Endothelial cell of hepatic sinusoid (primary cell): ENCODE measurements at regions not wholly inside any gene's neighbourhood (a gene's known extent, or its start where the extent isn't known, plus 50 kb on each side); places are given as distances from the start of the nearest gene placed in this dataset.
"Not testable (repeated sequence)": the region's sequence is repeated elsewhere in the genome, so short reads cannot be mapped to it uniquely, and the experiment has no call there.

ENCODE experiments used
- in situ Hi-C: cut with HindIII; loops from 2 replicates; pipeline ENCODE4 v1.10.0; 2017; ENCODE audit warnings: low sequenced_read_pairs

DNA sequence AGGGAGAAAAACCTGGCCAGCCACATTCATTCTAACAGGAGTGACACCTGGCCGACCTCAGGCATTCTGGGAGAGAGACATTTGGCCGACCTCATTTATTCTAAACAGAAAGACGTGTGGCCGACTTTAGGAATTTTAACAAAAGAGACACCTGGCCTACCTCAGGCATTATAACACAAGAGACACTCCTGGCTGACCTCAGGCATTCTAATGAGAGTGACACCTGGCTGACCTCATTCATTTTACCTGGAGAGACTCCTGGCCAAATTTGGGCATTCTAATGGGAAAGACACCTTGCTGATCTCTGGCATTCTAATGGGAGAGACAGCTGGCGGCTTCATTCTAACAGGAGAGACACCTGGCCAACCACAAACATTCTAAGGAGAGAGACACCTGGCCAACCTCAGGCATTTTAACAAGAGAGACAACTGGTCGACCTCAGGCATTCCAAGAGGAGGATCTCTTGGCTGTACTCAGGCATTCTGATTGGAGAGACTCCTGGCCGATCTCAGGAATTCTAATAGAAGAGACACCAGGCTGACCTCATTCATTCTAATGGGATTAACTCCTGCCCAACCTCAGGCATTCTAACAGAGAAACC is 1353.9 kb downstream of the UQCRFS1 start:
- in situ Hi-C loops = no loop called here

DNA sequence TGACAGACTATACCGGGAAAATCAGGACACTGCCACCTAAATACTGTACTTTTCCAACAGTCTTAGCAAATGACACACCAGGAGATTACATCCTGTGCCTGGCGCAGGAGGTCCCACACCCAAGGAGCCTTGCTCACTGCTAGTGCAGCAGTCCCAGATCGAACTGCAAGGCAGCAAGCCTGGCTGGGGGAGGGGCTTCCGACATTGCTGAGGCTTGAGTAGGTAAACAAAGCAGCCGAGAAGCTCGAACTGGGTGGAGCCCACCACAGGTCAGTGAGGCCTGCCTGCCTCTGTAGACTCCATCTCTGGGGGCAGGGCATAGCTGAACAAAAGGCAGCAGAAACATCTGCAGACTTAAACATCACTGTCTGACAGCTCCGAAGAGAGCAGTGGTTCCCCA is 1360.0 kb downstream of the UQCRFS1 start:
- in situ Hi-C loops = not testable (repeated sequence)

DNA sequence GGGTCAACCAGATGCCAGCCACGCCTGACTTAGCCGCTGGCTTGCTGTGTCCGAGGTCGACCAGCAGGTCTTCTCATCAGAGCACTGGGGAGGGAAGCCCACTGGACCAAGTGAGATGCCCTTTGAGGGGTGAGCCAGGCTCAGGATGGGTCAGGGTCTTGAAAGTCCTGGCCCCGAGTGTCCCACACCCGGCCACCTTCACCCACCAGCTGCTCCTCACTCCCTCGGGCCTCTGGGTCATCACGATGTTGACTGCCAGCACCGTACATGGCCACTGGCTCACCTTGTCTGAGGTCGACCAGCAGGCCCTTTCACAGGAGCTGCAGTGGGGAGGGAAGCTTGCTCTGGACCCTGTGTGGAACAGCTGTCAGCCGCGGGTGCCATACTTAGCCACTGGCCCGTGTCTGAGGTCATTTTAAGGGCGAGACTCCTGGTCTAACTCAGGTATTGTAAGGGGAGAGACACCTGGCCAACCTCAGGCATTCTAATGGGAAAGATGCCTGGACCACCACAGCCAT is 1361.3 kb downstream of the UQCRFS1 start:
- in situ Hi-C loops = no loop called here

DNA sequence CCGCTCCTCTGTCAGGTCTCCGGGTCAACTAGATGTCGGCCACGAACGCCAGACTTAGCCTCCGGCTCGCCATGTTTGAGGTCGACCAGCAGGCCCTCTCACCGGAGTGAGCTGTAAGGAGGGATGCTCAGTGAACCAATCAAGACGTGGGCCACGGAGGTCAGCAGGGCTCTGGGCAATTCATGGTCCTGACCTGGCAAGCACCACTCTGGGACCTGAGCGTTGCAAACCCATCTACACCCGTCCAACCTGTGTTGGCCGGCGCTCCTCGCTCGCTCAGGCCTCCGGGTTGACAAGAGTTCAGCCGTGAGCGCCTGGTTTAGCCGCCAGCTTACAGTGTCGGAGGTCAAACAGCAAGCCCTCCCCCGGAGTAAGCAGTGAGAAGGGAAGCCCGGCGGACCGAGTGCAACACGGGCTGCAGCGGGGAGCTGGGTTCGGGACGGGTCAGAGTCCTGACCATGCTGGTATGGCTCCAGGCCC is 1361.9 kb downstream of the UQCRFS1 start:
- in situ Hi-C loops = no loop called here

DNA sequence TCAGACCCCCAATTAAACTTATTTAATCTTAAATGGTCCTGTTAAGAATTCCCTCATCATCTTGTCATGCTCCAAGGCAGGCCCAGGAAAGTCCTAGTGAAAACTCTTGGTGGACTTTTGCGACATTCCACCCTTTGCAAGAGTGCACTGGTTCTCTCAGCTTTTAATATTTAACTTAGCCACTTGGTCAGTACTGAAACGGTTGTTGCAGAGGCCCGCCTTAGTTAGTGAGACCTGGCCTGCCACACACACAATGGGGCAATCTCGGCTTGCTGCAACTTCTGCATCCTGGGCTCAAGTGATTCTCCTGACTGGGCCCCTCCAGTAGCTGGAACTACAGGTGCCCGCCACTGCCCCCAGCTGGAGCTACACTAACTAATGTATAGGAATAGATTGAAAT is 1366.0 kb downstream of the UQCRFS1 start:
- in situ Hi-C loops = no loop called here

DNA sequence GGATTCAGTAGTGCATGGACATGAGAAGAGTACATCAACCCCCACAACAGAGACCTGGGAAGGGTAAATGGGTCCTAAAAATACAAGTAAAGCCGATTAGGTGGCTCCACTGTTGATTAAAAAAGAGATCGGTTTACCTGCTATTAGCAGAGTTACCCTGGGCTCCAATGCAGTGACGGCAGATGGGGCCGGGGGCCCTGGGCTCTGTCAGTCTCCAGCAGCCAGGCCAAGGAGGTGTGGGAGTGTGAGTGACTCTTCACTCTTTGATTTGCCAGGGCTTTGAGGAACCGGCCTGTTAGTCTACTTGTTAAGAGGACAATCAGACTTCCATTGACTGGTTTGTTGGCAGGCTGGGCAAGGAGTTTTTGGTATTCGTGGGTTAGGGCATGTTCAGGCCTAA is 1368.7 kb downstream of the UQCRFS1 start:
- in situ Hi-C loops = no loop called here

DNA sequence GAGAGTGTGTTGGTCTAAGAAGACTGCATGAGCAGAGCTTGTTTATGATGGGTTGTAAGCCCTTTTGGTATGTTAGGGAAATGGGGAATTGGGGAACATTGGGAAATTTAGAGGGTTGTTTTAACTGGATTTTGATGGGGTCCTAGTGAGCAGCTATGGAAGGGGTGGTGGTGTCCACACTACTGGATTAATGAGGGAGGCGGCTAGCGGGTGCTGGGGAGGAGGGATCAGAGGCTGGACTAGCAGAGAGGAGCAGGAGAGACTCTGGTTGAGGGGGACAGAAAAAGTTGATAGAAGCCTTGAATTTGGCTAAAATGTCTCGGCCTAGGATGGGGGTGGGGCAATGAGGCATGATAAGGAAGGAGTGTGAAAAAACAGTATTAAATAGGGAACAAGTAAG is 1369.1 kb downstream of the UQCRFS1 start:
- in situ Hi-C loops = no loop called here

DNA sequence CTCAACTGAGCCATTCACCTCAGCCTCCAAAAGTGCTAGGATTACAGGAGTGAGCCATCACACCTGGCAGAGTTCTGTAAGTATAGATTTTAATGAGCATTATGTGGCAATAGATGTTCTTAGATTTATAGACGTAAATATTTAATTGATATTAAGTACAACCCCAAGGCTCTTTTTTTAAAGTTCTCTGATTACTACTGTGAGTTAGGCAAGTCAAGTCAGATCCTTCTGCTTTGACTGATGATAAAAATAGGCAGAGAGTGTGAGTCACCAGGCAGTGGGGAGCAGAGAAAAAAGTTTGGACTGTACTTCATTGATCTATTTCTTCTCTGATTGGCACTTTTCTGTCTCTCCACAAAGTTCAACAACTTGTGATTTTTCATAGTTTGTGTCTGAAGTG is 1379.9 kb downstream of the UQCRFS1 start:
- in situ Hi-C loops = no loop called here

DNA sequence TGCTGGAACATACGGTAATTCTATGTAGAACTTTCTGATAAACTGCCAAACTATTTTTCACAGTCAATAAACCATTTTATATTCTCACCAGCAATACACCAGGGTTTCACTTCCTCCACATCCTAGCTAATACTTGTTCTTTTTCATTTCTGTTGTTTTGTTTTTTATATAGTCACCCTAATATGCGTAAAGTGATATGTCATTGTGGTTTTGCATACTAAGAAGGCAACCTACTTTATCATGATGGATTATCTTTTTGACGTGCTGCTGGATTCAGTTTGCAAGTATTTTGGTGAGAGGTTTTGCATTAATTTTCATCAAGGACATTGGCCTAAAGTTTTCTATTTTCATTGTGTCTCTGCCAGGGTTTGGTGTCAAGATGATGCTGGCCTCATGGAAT is 1384.1 kb downstream of the UQCRFS1 start:
- in situ Hi-C loops = no loop called here

DNA sequence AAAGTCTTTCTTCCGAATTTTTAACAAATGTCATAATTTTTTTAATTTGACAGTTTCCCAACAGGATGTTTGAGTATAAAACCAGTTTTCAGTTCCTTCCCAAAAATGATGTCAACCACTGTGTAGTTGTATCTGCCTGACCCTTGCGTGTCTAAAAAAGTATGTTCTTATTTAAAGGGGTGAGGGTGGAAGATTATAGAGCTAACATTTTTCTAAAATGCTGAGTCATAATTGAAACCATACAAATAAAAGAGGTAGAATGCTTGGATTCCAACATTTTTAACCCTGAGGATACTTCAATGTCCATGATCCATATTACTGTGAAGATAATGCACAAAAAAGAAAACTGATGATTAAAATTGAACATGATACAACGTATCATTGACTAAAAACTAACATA is 1388.8 kb downstream of the UQCRFS1 start:
- in situ Hi-C loops = no loop called here

DNA sequence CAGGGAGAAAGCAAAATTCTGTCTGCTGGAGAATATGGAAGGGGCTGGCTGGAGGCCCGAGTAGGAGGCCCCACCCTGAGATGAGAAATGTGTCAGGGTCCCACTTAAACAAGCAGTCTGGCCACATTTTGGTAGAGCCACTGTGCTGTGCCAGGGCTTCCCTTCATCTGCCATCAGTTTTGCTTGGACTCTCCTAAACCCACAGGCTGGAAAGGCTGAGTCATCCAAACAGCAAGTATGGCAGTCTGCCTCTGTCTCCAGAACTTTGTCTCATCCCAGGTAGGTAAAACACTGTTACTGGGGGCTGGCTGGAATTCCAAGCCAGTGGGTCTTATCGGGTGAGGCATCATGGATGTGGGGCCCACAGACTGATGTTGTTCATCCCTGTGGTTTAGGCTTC is 1390.6 kb downstream of the UQCRFS1 start:
- in situ Hi-C loops = no loop called here

DNA sequence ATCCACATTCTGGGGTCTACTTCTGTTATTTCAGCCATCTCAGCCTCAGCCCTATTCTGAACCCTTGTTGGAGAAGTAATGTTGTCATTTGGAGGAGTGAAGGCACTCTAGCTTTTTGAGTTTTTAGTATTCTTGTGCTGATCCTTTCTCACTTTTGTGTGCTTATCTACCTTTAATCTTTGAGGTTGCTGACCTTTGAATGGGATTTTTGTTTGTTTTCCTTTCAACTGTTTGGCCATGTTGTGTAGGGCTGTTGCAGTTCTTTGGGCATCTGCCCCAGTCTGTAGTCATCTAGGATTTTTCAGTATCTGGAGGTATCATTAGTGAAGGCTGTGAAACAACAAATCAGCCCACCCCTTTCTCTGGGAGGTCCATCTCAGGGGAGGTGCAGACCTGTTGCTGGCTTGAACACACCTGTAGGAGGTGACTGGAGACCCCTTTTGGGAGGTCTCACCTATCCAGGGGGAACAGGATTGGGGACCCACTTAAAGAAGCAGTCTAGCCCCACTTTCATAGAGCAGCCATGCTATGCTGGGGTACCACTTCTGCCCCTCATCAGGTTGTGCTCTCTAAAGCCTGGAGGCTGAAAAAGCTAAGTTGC is 1391.4 kb downstream of the UQCRFS1 start:
- in situ Hi-C loops = no loop called here

DNA sequence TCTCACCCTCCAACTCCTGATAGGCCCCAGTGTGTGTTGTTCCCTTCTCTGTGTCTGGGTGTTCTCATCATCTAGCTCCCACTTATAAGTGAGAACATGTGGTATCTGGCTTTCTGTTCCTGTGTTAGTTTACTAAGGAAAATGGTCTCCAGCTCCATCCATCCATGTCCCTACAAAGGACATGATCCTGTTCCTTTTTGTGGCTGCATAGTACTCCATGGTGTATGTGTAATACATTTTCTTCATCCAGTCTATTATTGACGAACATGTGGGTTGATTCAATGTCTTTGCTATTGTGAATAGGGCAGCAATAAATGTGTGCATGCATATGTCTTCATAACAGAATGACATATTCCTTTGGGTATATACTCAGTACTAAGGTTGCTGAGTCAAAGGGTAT is 1397.0 kb downstream of the UQCRFS1 start:
- in situ Hi-C loops = no loop called here

DNA sequence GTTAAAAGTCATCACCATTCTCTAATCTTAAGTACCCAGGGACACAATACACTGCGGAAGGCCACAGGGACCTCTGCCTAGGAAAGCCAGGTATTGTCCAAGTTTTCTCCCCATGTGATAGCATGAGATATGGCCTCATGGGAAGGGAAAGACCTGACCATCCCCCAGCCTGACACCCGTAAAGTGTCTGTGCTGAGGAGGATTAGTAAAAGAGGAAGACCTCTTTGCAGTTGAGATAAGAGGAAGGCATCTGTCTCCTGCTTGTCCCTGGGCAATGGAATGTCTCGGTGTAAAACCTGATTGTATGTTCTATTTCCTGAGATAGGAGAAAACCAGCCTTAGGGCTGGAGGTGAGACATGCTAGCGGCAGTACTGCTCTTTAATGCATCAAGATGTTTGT is 1398.1 kb downstream of the UQCRFS1 start:
- in situ Hi-C loops = not testable (repeated sequence)

DNA sequence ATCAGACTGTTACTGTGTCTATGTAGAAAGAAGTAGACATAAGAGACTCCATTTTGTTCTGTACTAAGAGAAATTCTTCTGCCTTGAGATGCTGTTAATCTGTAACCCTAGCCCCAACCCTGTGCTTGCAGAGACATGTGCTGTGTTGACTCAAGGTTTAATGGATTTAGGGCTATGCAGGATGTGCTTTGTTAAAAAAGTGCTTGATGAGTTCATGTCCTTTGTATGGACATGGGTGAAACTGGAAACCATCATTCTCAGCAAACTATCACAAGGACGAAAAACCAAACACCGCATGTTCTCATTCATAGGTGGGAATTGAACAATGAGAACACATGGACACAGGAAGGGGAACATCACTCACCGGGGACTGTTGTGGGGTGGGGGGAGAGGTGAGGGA is 1398.7 kb downstream of the UQCRFS1 start:
- in situ Hi-C loops = not testable (repeated sequence)

DNA sequence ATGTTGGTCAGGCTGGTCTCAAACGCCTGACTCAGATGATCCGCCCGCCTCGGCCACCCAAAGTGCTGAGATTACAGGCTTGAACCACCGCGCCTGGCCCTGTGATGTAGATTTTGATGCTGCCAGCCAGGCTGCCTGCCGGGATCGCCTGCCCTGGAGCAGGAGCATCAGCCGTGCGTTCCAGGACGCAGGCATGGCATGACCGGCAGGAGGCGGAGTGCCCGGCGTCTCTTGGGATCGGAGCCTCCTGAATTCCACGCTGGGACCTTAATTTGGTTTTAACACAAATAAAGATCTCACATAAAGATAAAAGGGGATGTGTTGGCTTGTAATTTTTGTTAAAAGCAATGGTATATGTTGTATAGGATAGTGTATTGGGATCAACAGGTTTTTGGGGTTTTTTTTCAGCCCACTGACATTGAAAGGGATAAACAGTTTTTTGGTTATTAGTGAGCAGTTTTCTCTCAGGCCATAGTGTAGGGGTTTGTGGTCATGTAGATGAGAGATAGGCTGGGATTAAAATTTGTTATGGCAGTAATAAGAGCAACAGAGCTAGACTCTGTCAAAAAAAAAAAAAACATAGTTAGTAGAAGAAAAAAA is 1406.4 kb downstream of the UQCRFS1 start:
- in situ Hi-C loops = no loop called here

DNA sequence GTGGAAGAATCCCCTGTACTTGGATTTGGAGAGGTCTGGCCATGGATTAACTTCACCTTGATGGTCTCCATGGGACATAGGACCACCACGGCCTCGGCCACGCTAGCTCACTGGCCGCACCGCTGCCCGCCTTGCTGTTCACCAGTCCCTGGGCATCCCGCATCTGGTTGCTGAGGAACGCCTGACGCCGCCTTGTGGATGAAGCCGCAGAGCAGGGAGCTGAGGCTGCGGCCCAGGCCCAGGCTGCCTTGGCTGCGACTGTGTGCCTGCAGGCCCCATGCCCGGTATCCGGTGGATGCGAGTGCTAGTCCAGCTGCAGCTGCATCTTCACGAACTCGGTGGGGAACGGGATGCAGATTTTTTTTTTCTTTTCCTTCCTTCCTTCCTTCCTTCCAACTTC is 1407.1 kb downstream of the UQCRFS1 start:
- in situ Hi-C loops = no loop called here

DNA sequence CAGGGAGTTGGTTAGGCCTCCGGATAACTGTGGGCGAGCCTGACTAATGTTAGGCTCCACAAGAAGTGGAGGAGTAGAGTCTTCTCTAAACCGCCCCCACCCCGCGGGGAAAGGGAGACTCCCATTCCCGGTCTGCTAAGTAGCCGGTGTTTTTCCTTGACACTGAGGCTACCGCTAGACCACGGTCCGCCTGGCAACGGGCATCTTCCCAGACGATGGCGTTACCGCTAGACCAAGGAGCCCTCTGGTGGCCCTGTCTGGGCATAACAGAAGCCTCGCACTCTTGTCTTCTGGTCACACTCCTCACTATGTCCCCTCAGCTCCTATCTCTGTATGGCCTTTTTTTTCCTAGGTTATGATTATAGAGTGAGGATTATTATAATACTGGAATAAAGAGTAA is 1410.7 kb downstream of the UQCRFS1 start:
- in situ Hi-C loops = not testable (repeated sequence)

DNA sequence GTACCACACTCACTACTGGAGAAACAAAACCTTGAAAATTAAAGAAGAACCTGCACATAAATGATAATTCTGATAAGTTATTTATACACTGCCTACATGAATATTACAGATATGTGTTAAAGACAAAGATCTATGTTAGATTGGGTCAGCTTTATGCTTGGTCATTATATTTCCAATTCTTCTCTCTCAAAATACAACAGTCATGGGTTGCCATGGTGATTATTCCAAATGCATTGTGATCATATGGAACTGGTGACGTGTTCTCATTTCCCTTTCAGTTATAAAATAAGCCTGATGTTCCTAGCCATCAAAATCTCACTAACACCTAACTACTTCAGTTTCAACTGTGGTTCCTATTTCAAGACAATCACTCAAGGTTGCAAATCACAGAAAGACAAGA is 1416.4 kb downstream of the UQCRFS1 start:
- in situ Hi-C loops = no loop called here

DNA sequence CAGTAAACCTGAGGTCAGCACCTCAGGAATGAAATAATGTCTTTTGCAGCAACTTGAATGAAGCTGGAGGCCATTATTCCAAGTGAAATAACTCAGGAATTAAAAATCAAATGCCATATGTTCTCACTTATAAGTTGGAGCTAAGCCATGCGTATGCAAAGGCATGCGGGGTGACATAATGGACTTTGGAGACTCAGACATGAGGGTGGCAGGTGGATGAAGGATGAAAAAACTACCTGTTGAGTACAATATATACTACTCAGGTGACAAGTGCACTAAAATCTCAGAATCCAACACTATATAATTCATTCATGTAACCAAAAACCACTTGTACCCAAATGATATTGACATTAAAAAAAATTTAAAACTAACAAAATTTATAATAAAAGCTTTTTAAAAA is 1416.9 kb downstream of the UQCRFS1 start:
- in situ Hi-C loops = no loop called here

DNA sequence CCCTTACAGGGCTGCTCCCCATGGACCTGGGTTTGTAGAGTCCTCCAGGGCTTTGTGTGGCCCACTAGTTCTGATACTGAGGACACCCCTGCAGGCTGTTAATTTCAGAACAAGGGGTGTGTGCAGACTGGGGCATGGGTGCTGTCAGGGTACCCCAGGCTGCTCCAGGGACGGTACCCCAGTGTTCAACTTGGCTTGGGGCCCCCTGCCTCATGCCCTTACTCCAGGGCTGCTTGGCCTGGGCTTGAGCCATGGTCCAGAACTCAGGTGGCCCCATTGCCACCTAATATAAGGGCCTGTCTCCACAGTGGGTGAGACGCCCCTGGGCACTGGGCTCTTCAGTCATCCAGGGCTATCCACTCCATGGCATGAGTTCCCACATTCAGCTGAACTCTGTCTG is 1417.6 kb downstream of the UQCRFS1 start:
- in situ Hi-C loops = no loop called here

DNA sequence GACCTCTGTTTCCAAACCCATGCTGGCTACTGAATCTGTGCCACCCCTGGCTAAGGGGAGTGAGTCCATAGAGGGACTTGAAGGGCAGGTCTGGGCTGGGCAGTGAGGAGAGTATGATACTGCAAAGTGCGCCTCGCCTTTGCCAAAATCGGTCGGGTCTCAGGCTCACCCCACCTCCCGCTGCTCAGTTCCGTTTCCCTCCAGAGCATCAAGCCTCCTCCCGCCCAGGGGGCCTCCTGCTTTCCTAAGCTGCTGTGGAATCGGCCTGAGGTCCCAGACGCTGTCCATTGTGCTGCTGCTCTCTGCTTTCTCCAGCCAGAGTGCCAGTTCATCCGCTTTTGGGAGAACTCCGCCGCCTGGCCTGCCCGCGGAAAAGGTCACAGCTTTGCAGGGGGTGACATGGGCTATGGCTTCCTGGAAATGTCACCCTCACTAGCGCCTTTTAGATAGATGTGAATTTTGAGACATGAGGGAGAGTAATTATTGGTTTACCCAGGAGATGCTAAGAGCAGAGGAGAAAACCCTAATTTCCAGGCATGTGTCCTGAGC is 1418.4 kb downstream of the UQCRFS1 start:
- in situ Hi-C loops = no loop called here
